SK-MEL-5 (cell line): ENCODE measurements at regions not wholly inside any gene's neighbourhood (a gene's known extent, or its start where the extent isn't known, plus 50 kb on each side); places are given as distances from the start of the nearest gene placed in this dataset.
A peak's percentile ranks its signal among the peaks of the same experiment; 100 is the strongest.

Source experiments
- DNase-seq: peaks from one replicate; pipeline ENCODE4 v3.0.0-alpha.2; 2016; ENCODE audit warnings: low read depth, low spot score
- in situ Hi-C: cut with HindIII; loops from 2 replicates; pipeline ENCODE4 v1.10.0; 2016; ENCODE audit warnings: low sequenced_read_pairs, high pct_unique_total_duplicates, low pct_unique_long_range_greater_than_20kb

DNA sequence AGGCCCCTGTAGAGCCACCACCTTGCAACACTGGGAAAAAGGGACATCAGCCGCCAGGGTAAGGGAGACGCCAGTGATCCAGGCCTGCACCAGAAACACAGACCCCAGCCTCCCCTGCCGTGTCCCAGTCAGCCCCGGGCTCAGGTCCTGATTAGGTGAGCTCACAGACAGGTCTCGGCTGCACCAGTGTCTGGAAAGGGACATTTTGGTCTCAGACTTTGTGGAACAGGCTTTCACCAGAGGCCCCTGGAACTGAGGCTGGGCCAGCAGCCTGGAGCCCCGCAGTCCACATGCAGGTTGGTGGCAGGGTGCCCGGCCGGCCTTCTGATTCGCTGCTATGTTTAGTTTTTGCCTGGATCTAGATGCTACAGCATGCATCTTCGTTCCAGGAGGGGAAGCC lies 369.0 kb upstream of the IRX4 start:
- DNase-seq = no peak
- in situ Hi-C loops = no loop called here

DNA sequence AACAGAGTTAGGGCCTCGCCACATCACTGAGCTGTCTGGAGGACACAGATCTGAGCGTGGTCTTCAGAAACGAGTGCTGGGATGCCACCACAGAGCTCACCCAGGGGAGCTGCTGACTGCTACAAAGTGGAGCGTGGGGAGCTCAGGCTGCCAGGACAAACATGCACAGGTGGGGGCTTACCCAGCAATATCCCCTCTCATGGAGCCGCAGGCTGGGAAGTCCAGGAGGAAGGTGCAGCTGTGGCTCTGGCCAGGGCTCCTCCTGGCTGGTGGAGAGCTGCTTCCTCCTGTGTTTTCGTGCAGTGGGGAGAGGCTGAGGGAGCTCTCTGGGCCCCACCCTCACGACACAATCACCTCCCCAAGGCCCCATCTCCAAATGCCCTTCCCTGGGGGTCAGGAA lies 368.6 kb upstream of the IRX4 start:
- in situ Hi-C loops = no loop called here

DNA sequence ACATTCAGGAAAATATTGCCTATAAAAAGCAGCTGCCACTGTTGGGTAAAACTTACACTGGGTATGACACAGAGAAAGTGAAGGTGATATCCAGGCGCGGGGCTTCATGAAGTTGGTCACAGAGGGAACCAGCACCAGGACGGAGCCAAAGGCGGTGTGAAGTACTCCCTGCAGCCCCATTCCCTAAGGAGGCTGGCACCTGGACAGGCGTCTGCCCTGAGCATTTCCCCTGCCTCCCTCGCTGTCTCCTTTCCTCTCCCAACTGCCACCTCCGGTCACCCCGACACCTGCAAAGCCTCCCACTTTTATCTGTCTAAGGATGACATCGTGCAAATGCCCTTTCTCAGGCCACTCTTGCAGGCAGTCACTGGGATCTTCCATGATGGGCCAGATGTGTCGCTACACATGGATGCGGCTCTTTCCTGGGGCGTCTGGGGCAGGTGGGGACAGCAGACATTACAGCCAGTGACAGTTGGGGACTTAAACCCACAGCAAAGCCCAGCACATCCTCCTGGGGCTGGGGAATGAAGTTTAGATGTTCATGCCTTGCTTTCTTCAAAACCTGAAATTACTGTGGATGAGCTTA lies 367.7 kb upstream of the IRX4 start:
- in situ Hi-C loops = no loop called here
- DNase-seq = no peak

More for the DNA sequence above, 368.6 kb upstream of the IRX4 start:
- DNase-seq = no peak

DNA sequence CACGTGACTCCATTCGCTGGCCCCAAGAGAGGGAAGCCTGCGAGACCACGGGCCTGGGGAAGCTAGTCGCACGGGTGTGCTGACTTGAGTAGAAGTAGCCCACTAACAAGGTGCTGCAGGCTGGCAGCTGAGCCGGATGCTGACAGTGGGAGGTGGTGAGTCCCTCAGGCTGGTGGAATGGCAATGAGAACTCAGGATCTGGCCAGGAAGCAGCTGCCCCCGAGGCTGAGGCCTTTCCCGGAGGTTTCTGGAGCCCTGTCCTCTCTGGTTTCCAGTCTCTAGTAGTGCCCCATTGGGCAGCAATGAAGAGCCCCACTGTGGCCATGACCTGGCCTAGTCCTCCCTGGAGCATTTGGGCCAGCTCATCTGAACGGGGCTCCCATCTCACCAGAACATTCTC lies 366.7 kb upstream of the IRX4 start:
- no peak for DNase-seq
- in situ Hi-C loops = no loop called here

DNA sequence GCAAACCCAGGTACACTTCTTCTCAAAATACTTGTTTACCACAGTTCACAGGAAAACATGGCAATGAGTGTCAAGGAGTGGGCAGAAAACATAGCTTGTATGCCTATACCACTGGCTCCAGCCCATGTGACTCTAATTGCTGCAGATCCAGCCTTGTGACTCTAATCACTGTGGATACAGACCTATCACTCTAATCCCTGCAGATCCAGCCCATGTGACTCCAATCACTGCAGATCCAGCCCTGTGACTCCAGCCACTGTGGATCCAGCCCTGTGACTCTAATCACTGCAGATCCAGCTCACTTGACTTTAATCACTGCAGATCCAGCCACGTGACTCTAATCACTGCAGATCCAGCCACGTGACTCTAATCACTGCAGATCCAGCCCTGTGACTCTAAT lies 366.3 kb upstream of the IRX4 start:
- in situ Hi-C loops = no loop called here
- no peak for DNase-seq

DNA sequence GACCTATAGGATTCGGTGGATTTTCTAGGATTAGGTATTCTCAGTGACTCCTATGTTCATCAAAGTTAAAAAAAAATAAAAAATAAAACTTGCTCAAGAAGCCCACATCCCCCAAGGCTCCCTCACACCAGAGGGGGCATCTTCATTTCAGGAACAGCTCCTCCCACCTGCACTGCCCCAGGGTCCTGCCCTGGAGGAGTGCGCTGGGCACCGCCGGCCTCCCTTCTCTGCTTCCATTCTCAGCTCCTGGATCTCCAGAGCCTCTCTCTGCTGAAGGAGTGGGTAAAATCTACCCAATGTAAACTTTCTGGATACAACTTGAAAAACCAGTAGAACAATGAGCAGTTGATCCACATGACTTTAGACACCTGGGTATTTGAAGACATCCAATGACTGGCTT lies 359.8 kb upstream of the IRX4 start:
- in situ Hi-C loops = no loop called here
- no peak for DNase-seq

DNA sequence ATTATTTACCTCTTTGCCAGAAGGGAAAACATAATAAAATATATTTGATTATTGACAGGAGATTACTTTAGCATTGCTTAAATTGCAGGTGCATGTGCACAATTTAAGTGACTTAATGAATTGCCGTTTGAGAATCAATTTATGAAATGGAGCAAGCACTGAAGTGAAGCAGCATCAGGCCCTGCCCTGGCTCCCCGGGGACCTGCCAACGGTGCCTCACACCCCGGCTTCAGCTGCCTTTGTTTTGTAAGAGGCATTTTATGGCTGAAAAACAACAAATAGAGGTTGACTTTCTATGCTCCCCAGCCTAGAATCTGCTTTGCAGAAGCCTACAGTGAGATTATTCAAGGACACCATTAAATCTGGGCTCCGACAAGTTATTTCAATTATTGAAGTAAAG lies 359.1 kb upstream of the IRX4 start:
- in situ Hi-C loops = no loop called here
- no peak for DNase-seq

DNA sequence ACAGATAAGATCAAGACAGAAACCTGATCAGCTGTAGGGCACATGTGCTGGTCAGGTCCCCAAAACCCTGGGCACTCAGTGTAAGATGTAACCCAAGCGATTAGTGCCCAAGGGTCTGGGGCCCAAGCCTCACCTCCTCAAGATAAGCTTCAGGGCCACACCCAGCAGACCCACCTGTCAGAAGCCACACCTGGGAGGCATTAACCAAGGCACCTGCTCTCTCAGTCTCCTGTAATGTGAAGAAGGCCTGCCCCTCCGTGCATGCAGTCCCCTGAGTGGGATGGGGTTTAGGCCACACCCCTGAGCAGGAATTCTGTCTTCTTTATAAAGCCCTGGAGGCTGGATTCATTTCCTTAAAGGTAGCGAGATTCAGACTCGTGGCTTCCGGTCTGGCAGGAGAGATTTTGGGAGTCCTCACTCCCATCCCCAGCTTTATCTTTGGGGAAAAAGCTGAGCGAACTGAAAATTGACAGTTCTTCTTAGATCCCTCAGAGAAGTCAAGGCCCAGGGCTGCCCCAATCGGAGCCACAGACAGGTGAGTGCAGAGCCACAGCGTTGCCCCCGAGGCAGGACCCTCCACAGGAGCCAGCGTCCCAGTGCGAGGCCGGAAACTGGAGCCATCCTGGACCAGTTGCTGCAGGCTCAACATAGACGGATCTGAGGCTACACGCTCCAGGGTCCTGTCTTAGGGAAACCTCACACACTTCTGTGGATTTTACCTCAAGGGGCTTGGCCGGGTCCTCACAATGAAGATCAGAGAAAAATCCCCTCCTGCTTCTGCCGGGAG lies 357.6 kb upstream of the IRX4 start:
- DNase-seq = no peak
- in situ Hi-C loops = no loop called here

DNA sequence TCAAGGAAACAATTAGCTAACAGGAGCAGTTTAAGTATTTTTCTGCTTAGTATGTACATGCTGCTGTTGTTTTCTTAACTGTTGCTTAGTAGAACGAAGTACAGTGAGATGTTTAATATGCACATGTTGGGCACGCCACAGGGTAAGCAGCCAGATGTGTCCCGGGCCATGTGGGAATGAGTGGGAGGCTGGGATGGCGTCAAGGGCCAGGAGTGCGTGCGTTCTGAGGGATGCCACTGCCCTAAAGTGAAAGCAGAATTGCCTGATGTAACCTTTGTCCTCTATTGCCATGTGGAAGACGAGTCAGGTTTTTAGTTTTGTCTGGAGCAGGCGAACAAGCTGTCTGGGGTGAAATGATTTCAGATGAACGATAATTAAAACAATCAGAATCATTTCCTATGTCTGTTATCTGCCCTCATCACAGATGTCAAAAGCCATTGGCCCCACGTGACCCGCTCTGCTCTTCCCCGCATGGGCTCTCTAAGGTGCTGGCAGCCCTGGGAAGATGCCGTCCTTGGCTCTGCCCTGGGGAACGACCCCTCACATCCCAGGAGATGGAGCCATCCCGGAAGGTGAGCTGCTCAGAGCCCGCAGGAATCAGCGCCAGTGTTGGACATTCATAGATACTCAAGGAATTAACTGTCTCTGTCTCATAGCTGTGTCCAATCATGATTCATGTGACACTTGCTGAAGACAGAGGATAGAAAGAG lies 356.6 kb upstream of the IRX4 start:
- in situ Hi-C loops = no loop called here
- no peak for DNase-seq

DNA sequence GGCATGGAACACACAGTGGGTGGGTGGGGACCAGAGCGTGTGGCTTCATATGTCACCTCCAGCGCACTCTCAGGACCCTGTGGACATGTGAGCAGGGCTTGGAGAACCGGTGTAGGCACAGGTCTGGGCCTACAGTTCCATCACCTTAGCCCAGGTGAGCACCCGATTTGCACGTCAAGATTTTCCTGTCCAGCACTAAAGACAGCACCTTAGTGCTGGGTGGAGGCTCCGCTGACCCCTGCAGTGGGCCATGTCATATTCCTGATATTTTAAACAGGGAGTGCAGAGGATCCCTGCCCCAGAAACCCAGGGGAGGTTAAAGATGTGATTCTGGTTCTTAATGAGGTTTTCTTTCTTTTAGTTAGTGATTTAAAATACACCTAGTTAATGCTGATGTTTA lies 356.0 kb upstream of the IRX4 start:
- no peak for DNase-seq
- in situ Hi-C loops = no loop called here

DNA sequence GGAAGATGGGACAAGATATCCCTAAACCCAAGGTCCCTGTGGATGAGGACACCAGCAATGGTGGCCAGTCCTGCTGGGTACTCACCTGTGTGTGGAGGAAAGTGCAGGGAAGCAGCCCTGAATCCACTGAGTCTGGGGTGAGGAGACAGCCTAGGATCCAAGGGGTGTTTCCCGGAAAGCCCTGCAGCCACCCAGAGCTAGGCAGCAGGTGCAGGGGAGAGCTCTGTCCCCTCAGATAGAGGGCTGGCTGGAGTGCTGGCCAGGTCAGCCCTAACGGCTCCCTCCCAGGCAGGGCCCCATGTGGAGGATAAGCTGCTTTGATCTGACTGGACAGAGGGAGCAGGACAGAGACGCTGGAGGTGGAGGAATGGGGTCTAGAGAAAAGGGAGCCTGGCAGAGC lies 344.7 kb upstream of the IRX4 start:
- no peak for DNase-seq
- in situ Hi-C loops = no loop called here

DNA sequence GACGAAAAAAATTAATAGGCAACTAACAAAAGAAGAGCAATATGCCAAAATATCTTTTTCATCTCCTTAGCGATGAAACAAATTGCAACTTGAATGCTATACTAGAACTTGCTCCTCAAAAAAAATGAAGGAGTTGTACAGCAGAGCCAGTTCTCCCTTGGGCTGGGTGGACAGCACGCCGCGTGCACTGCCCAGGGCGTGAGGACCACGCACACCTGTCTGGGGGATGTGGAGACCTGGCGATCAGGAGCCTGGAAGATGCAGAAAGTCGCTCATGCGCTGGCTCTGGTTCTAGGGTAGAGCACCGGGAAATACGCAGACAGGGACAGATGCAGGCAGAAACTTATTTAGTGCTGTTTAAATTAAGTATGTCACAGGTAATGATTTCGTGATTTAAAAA lies 342.0 kb upstream of the IRX4 start:
- in situ Hi-C loops = no loop called here
- no peak for DNase-seq

DNA sequence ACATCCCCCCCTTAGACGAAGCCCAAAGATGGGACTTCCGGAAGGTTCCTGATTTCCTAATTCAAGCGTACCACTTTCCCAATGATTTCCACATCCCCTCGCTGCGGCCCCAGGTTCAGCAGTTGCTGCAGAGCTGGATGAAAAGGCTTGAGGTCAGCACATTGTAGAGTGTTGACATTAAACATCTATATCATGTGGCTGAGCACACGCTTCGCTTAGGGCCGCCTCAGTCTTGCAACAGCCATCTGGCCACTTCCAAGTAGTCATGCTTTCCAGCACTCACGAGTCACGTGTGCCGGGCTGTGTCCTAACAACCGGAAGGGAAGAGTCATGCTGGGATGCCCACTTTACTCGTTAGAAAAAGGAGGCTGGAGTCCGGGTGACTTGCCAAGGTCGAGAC lies 340.6 kb upstream of the IRX4 start:
- in situ Hi-C loops = no loop called here
- peak; percentile 61 for DNase-seq

DNA sequence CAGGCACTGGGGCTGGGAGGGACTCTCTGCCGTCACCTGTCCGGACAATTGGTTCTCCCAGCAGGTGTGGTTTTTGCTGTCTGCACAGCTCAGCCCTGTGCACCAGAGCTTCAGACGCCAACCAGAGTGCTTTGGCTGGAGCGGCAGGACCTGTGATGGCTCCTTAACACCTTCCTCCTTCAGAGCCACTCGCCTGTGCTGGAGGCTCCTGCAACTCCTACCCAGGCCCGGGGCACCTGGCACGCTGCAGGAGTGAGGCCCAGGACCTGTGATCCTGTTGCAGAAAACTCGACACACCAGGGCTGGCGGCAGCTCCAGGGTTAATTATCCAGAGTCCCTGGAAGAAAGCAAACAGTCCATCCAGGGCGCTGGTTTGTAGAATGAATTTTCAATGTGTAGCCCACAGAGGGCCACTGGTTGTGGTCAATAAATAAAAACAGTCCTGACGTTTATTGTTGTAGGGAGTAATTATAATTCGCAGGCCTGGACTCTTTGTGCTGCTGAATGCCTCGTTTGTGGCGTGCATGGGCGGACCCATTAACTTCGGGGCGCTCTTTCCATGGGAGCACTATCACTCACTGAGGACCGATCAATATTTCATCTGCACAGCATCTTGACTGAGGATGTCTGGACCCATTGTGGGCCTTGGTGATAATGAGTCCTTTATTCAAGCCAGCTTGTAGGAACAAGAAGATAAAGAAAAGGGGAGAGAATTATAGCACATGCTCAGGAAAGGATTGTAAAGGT lies 339.7 kb upstream of the IRX4 start:
- in situ Hi-C loops = no loop called here
- no peak for DNase-seq

DNA sequence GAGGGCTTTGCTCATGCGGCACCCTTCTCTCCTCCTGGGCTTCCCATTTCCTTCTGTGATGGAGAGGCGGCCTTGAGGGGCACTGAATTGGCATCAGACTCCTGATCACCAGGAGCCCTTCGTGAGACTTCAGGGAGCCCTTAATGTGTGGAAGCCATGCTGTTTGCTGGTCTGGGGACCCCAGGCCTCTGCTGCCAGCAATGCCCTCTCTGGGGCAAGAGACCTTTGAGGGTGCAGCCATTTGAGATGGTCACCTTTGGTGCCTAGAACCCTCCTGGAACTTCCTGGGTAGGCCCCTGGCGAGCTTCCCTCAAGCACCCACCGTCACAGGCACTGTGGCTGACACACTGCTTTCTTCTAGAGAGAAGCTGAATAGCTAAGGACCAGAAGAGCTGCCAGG lies 338.7 kb upstream of the IRX4 start:
- in situ Hi-C loops = no loop called here
- DNase-seq = no peak

DNA sequence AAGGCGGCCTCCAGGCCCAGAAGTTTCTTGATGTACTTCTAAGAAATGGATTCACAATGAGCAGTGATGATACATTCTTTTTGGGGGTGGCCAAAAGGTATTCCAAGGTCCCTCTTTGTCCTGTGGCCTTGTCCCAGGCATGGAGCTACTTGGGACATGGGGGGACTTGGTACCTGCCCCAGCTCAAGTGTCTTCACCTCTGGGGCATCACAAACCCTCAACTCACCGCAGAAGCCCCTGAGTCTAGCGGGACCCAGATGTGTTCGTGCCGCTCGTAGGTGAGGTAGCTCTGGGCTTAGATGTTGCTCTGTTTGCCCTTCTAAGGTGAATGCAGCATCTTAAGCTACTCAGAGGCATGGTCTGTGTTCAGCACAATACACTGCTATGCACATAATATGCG lies 338.0 kb upstream of the IRX4 start:
- no peak for DNase-seq
- in situ Hi-C loops = no loop called here

DNA sequence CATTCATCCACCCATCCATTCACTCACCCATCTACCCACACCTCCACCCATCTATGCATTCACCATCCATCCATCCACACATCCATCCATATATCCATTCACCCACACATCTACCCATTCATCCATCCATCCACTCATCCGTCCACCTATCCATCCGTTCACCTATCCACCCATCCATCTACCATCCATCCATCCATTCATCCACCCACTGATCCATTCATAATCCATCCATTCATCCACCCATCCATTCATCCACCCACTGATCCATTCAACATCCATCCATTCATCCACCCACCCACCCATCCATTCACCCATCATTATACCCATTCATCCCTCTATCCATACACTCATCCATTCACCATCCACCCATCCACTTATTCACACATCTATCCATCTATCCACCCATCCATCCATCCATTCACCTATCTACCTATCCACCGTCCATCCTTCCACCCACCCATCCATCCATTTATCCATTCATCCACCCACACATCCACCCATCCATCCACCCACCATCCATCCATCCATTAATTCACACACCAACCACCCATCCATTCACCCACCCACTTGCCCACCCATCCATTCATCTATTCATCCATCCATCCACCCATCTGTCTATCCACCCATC lies 336.5 kb upstream of the IRX4 start:
- in situ Hi-C loops = no loop called here
- no peak for DNase-seq

DNA sequence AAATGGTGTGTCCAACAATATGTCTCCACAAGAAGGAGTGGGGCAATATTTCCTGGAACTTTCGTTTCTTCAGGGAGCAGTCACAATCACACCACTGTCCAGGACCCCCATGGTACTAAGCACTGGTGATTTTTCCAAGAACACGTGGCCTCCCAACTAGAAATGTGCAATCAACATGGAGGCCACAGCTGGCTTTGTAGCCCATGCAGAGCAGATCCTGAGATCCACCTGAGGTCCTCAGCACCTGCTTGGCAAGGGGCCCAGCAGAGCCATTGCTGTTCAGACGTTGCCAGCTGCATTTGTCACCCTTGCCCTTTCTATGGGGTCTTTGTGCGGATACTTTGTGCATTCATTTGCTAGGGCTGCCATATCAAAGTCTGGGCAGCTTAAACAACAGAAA lies 334.5 kb upstream of the IRX4 start:
- in situ Hi-C loops = no loop called here
- no peak for DNase-seq
